ENCODE measurements at regions not wholly inside any gene's neighbourhood (a gene's known extent, or its start where the extent isn't known, plus 50 kb on each side); places are given as distances from the start of the nearest gene placed in this dataset.

GRCh38 chr9:16196206-16196605, 643.4 kb downstream of the CCDC171 start:
- DNase-seq (ENCODE audit: low read depth in 2 of 2): no peak

- no peak for DNase-seq (ENCODE audit: low read depth in 2 of 2)
These were observed 644.9 kb downstream of the CCDC171 start for GRCh38 chr9:16197578-16198370.

- no peak for DNase-seq (ENCODE audit: low read depth in 2 of 2)
These were observed 646.2 kb downstream of the CCDC171 start for GRCh38 chr9:16198996-16199395.

GRCh38 chr9:16202221-16202620, 649.4 kb downstream of the CCDC171 start:
- no peak for DNase-seq (ENCODE audit: low read depth in 2 of 2)

GRCh38 chr9:16202914-16203728, 650.3 kb downstream of the CCDC171 start:
- peak in 1 of 2 donors; percentile 9 for DNase-seq (ENCODE audit: low read depth in 2 of 2)

- DNase-seq (ENCODE audit: low read depth in 2 of 2): no peak
These were observed 651.1 kb downstream of the CCDC171 start for GRCh38 chr9:16203729-16204573.

- DNase-seq (ENCODE audit: low read depth in 2 of 2): no peak
These were observed 652.6 kb downstream of the CCDC171 start for GRCh38 chr9:16205455-16205854.

- DNase-seq (ENCODE audit: low read depth in 2 of 2): no peak
These were observed 653.7 kb downstream of the CCDC171 start for GRCh38 chr9:16206518-16206917.

- DNase-seq (ENCODE audit: low read depth in 2 of 2): peak in 1 of 2 donors; percentile 36
These were observed 654.3 kb downstream of the CCDC171 start for GRCh38 chr9:16207161-16207560.

GRCh38 chr9:16210440-16210839, 657.6 kb downstream of the CCDC171 start:
- DNase-seq (ENCODE audit: low read depth in 2 of 2): no peak

GRCh38 chr9:16211946-16212345, 658.5 kb downstream of the BNC2 start:
- DNase-seq (ENCODE audit: low read depth in 2 of 2): no peak

GRCh38 chr9:16213781-16214515, 656.5 kb downstream of the BNC2 start:
- DNase-seq (ENCODE audit: low read depth in 2 of 2): peak; percentile 23 to 87

- DNase-seq (ENCODE audit: low read depth in 2 of 2): no peak
These were observed 655.7 kb downstream of the BNC2 start for GRCh38 chr9:16214677-16215352.

- DNase-seq (ENCODE audit: low read depth in 2 of 2): no peak
These were observed 655.2 kb downstream of the BNC2 start for GRCh38 chr9:16215353-16215680.

- no peak for DNase-seq (ENCODE audit: low read depth in 2 of 2)
These were observed 652.3 kb downstream of the BNC2 start for GRCh38 chr9:16217943-16218701.

- DNase-seq (ENCODE audit: low read depth in 2 of 2): no peak
These were observed 649.1 kb downstream of the BNC2 start for GRCh38 chr9:16221366-16221765.

GRCh38 chr9:16221822-16222547, 648.5 kb downstream of the BNC2 start:
- DNase-seq (ENCODE audit: low read depth in 2 of 2): peak in 1 of 2 donors; percentile 3

GRCh38 chr9:16223074-16223871, 647.2 kb downstream of the BNC2 start:
- DNase-seq (ENCODE audit: low read depth in 2 of 2): no peak
